Left colon (tissue), 2 donors: ENCODE measurements at regions not wholly inside any gene's neighbourhood (a gene's known extent, or its start where the extent isn't known, plus 50 kb on each side); places are given as distances from the start of the nearest gene placed in this dataset.
"Not testable (repeated sequence)": the region's sequence is repeated elsewhere in the genome, so short reads cannot be mapped to it uniquely, and the experiment has no call there.

Source experiments
- ATAC-seq: fragments of 200-7000 bp; cut with Tn5 transposase; one replicate; pipeline ENCODE4 v1.9.1; 2020; ENCODE audit warnings: mild to moderate bottlenecking, moderate library complexity
- DNase-seq, 2 donors: peaks; one replicate each; pipeline ENCODE4 v3.0.0-alpha.2; 2020
- intact Hi-C, 2 donors: fragments of 100-400 bp; cut with DNase I in 1 of 2; cut with micrococcal nuclease in 1 of 2; formaldehyde crosslinking; loops; one replicate each; pipeline versions ENCODE4 v1.11.2 to v1.14.0; 2022; cut with DNase I, micrococcal nuclease
- donor health status: DM: no; HTN: no; CAD: no.
- donor health status: DM: yes; HTN: yes; CAD: no.

DNA sequence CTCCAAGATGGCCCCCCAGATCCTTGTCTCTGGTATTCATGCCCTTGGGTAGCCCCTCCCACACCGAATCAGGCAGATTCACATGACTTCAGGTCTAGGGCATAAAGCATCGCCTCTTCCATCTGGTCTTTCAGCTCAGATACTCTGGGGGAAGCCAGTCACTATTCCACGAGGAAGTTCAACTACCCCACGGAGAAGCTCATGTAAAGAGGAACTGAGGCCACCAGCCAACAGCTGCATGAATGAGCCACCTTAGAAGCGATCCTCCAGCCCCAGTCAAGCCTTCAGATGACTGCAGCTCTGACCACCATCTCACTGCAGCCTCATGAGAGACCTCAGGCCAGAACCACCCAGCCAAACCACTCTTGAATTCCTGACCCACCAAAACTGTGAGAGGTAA, 54.1 kb downstream of the SOCS3 start:
- intact Hi-C loops, result no loop called here
- ATAC-seq, result no peak
- no peak for DNase-seq

DNA sequence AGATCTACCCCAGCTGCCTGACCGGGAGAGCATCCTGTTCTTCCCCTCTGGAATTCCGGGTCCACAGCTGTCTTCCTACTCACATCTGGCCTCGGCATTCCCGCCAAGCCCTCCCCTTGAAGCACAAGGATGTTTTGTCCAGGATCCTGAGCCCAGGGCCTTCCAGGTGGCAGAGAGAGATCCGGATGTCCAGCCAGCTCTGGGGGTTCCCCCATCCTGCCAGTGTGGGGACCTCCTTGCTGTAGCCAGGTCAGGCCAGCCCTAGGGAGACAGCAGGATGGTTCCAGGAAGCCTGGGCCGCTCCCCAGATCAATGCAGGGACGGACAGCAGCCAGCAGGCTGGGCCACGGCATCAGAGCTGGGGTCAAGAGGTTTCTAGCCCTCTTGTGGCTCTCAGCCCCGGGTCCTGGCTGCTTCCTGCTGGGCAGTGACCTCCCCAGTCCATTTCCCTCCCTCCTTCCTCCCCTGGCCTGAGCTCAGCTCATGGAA, 55.3 kb downstream of the SOCS3 start:
- DNase-seq (no peak), ATAC-seq (no peak)
- intact Hi-C loops, result no loop called here

DNA sequence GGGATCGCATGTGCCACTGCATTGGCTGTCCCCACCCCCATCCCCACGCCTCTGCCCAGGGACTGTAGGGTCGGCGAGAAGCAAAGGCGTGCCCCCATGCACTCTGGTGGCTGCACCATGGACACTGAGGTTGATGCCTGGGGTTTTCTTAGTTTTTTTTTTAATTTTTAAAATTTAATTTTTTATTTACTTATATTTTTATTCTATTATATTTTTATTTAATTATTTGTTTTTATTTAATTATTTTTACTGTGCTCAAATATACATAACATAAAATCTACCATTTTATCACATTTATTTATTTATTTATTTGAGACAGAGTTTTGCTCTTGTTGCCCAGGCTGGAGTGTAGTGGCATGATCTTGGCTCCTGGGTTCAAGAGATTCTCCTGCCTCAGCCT, 57.4 kb downstream of the SOCS3 start:
- intact Hi-C loops, result no loop called here
- DNase-seq (no peak), ATAC-seq (no peak)

DNA sequence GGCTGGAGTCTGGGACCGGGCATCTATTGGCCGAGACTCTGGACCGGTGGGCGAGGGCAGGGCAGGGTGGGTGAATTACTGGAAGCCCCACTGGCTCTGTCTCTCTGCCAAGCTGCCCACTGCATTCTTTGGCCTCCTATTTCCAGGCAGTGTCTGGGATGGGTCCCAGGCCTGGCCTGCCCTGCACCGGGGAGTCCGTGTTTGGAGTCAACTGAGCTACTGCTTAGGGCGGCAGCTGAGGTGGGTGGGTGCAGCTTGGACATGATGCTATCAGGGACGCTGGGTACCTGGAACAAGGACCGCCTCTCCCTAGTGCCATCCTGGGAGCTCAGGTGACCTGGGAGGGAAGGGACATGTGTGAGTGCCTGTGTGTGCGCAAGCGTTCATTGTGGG, 58.1 kb downstream of the SOCS3 start:
- ATAC-seq, result no peak
- intact Hi-C loops, result no loop called here
- DNase-seq, result no peak

DNA sequence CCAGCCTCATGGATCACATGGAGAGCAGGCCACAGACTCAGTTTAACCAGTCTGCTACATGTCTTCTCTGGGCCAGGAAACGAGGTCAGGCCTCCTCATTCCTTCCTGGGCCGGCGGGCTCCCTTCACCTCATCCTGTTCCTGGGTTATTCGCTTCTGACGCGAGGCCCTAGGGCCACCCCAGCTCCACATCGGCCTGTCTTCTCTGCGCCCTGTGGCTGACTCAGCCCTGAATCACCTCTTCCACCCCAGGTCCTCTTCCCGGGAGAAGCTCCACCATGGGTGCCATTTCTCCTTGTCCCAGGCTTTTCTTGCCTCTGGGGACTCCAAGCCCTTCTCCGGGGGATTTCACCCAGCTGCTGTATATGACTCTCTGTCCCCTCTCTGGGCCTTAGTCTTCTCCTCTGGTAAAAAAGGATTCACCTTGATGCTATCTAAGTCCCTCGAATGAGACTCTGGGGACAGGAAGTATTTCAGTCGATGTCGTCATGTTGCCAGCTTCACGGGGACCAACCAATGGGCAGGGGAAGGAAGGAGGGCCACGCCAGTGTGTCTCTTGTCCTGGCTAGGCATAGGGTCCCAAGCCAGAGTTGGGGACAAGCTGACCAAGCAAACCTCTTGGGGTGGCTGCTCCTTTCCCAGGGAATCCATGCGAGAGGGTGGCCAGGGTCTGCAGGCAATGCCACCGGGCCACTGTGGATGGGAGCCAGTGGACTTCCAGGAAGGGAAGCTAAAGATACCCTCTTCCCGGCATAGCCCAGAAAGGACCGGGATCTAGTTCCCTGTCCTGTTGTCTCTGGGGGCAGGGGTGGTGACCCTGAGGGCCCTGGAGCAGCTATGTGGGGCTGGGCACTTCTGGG, 58.7 kb downstream of the SOCS3 start:
- ATAC-seq (no peak), DNase-seq (no peak)
- intact Hi-C loops, result no loop called here

DNA sequence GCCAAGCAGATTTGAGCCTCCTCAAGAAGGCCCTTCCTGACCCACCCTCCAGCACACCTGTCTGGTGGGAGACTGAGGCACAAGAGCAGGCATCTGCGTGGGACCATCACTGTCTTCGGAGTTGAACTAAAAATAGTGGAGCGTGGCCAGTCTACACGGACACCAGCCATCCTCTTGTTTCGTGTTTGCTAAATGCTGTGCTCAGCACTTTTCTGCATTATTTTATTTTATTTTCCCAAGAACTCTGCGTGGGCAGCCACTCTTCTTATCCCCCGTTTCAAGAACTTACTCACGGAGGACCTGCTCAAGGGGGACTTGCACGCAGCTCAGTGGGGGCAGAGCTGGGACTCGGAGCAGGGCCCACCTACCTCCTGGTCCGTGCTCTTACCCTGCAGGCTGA, 60.8 kb downstream of the SOCS3 start:
- DNase-seq (no peak), ATAC-seq (no peak)
- intact Hi-C loops, result no loop called here

DNA sequence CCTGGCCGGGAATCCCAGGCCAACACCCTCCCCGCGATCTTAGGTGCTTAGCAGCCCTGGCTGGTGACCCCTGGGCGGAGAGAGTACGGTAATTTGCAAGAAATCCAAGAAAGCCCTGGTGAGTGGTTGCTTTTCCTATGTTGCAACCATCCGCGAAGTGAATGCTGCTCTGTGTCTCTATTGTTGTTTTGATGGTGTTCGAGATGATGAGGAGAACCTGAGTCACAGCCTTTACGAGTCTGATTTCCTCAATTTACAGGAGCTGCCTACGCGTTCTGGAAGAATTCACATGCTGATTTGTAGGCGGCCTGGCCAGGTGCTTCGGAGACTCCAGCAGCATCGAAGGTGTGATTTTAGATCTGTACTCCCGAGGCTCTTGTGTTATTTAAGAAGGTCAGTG, 63.3 kb downstream of the TMEM235 start:
- ATAC-seq, result no peak
- no peak for DNase-seq
- intact Hi-C loops, result loop anchor here in 1 of 2 donors (5.0 kb wide), 1 partner anchor 128 kb away; no protein-coding TSS in a partner anchor

DNA sequence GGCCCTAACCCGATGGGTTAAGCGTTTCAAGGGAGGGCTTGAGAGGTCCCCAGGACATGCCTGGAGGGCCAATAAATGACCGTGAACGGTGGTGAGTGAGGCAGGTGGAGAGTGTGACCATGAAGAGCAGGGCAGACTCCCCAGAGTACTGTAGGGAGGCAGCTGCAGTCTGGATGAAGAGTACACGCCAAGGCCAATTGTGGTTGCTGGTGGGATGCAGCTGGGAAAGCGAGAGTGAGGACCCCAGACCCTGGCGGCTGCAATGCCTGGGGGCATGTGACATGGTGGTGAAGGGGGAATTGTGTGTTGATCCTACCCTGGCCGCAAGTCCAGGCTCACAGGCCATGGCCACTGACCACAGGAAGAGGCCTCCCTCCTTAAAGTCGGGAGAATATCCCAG, 62.9 kb downstream of the TMEM235 start:
- intact Hi-C loops, result loop anchor here in 1 of 2 donors (5.0 kb wide), 1 partner anchor 128 kb away; no protein-coding TSS in a partner anchor
- ATAC-seq (no peak), DNase-seq (no peak)

DNA sequence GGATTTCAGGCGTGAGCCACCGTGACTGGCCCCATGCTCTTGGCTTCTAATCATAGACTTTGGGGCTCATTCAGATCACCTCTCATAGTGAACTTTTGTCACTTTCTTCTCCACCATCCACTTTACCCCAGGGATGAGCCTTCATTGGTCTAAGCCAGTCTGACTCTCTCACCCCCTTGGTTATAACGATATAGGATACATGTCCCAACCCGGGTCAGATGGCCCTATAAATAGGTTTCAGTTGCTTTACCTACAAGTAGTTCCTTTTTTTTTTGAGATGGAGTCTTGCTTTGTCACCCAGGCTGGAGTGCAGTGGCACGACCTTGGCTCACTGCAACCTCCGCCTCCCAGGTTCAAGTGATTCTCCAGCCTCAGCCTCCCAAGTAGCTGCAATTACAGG, 61.7 kb downstream of the TMEM235 start:
- ATAC-seq, DNase-seq: not testable (repeated sequence)
- intact Hi-C loops, result loop anchor here in 1 of 2 donors (5.0 kb wide), 1 partner anchor 129 kb away; no protein-coding TSS in a partner anchor

DNA sequence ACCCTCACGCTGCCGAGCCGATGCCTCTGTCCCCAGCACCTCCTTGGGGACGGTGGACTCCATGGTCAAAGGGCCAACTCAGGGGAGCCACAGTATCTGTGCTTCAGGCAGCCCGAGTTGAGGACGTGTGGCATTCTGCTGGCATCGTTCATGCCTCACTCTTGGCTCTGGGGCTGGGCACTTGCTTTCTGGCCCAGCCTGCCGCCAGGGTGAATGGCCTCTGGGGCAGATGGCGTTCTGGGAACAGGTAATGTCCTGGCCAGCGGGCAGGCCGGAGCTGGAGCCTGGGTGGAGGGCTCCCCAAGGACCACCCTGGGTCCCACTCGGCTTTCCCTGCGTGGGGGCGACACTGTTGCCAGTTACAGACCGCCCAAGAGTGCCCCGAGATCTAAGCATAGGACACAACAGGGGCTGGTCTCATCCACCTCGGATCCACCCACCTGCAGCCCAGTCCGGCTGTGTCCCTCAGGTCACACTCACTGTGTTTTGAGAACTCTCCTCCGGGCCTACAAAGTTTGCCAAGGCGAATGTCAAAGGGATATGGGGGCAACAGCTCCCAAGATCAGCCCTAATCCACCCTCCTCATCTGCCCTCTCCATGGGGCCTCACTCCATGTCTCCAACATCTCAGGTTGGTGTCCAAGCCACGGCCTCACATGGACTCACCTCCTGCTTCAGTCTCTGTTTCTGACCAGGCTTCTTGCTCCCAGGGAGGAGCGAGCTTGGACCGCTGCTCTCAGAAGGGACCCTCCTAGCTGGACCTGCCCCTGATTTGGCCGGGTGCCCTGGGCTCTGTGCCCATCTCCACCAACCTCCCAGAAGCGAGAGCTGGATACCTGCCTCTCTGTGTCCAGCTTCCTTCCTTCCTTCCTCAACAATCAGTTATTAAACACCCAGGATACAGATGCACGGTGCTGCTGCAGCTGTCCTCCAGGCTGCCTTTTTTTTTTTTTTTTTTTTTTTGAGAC, 60.8 kb downstream of the TMEM235 start:
- no peak for DNase-seq
- intact Hi-C loops, result loop anchor here in 1 of 2 donors (5.0 kb wide), 1 partner anchor 130 kb away; no protein-coding TSS in a partner anchor
- no peak for ATAC-seq

DNA sequence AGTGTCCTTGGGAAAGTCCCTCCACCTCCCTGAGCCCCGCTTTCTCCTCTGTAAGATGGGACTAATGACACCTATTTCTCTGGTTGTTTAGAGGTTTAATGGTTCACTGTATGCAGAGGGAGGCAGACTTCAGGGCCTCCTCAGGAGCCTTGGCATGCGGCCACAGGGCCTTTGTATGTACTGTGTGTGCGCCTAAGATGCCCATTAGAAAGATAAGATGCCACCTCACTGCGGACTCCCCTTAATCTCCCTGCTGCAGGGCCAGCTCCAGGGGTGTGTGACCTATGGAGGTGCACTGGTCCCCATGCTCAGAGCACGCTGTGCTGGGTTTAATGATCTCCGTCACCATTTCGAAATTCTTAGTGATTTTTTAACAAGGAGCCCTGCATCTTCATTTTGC, 59.3 kb downstream of the TMEM235 start:
- DNase-seq (no peak), ATAC-seq (no peak)
- intact Hi-C loops, result loop anchor here in 1 of 2 donors (5.0 kb wide), 1 partner anchor 132 kb away; no protein-coding TSS in a partner anchor
